HCT116 (cell line): ENCODE measurements at regions not wholly inside any gene's neighbourhood (a gene's known extent, or its start where the extent isn't known, plus 50 kb on each side); places are given as distances from the start of the nearest gene placed in this dataset.

Source experiments
- ATAC-seq: fragments of 200-7000 bp; cut with Tn5 transposase; 2 replicates; pipeline ENCODE4 v1.9.1; 2020; ENCODE audit warnings: mild to moderate bottlenecking, moderate library complexity
- BruUV-seq: library from RNA; stranded (reverse); fragments of 400-500 nt; replicated peaks from 2 replicates; lab custom pipeline; 2021; lab: Mats Ljungman, UMichigan
- CTCF ChIA-PET: fragments of 300-600 bp; sonication (Branson Sonifier 250); formaldehyde crosslinking; loops from one replicate; lab custom pipeline; 2021; ENCODE audit warnings: antibody characterized with exemption; lab: Charles Lee
- POLR2A ChIA-PET: fragments of 300-600, 350-600 bp; sonication (Branson Sonifier 250); formaldehyde crosslinking; loops from one replicate; lab custom pipeline; 2021; ENCODE audit warnings: antibody characterized with exemption; lab: Charles Lee
- RAD21 ChIA-PET, 2 experiments: fragments of 300-600 bp; sonication (Branson Sonifier 250); formaldehyde crosslinking; loops; one replicate each; lab custom pipeline; 2023; ENCODE audit warnings: low total read pairs in 2 of 2; ENCODE audit not compliant: uncharacterized antibody in 2 of 2, unreplicated experiment in 2 of 2, low non-redundant PET in 1 of 2; lab: Charles Lee
- DNase-seq: peaks from one replicate; pipeline ENCODE4 v3.0.0-alpha.2; 2010; ENCODE audit warnings: low read depth, low spot score
- H2AFZ ChIP-seq: fragments of 200-600 bp; shearing (Covaris generic), sonication (generic); 2 replicates; pipeline ENCODE4 v1.6.1; 2017; ENCODE audit warnings: low read depth, mixed run types, mixed read lengths, antibody characterized with exemption, low read length; ENCODE audit not compliant: poor library complexity, severe bottlenecking
- H3K27ac ChIP-seq: 2 replicates; pipeline ENCODE4 v1.5.1; 2012; ENCODE audit warnings: low read depth, low read length
- H3K27me3 ChIP-seq: fragments of 200-600 bp; sonication (generic); 2 replicates; pipeline ENCODE4 v1.6.1; 2016; ENCODE audit warnings: mixed run types, low read length, mixed read lengths; ENCODE audit not compliant: insufficient read depth
- H3K36me3 ChIP-seq, 2 experiments: fragments of 200-500 bp in 1 of 2; fragments of 200-600 bp in 1 of 2; sonication (Bioruptor generic) in 1 of 2; sonication (generic) in 1 of 2; 2 replicates each; pipeline versions ENCODE4 v1.5.1 to v1.6.1; 2014 to 2016; ENCODE audit warnings: low read length in 2 of 2, inconsistent platforms in 1 of 2, mixed read lengths in 1 of 2, mixed run types in 1 of 2; ENCODE audit not compliant: insufficient read depth in 2 of 2, control insufficient read depth in 1 of 2
- H3K4me1 ChIP-seq, 2 experiments: fragments of 200-600 bp in 1 of 2; sonication (generic) in 1 of 2; 2 replicates each; pipeline versions ENCODE4 v1.5.1 to v1.6.1; 2012 to 2017; ENCODE audit warnings: low read length in 2 of 2, inconsistent platforms in 1 of 2, mild to moderate bottlenecking in 1 of 2, mixed read lengths in 1 of 2, mixed run types in 1 of 2, moderate library complexity in 1 of 2; ENCODE audit not compliant: insufficient read depth in 2 of 2, control insufficient read depth in 1 of 2
- H3K4me2 ChIP-seq: fragments of 200-600 bp; sonication (generic); 2 replicates; pipeline ENCODE4 v1.6.1; 2017; ENCODE audit warnings: mixed run types, low read length, mixed read lengths
- H3K4me3 ChIP-seq, 2 experiments: fragments of 200-600 bp in 1 of 2; sonication (generic) in 1 of 2; replicated peaks in 1 of 2; 2 replicates each; pipeline ENCODE4 v1.5.1; 2011 to 2016; ENCODE audit warnings: low read length in 2 of 2, control low read depth in 1 of 2, low read depth in 1 of 2, mild to moderate bottlenecking in 1 of 2, mixed read lengths in 1 of 2, mixed run types in 1 of 2
- H3K79me2 ChIP-seq: fragments of 200-600 bp; sonication (generic); 2 replicates; pipeline ENCODE4 v1.6.1; 2017; ENCODE audit warnings: mild to moderate bottlenecking, mixed run types, low read length, moderate library complexity, mixed read lengths; ENCODE audit not compliant: insufficient read depth
- H3K9ac ChIP-seq: fragments of 200-600 bp; sonication (generic); 2 replicates; pipeline ENCODE4 v1.6.1; 2016; ENCODE audit warnings: low read length, mixed read lengths
- H3K9me2 ChIP-seq: fragments of 200-600 bp; sonication (generic), shearing (Covaris generic); 2 replicates; pipeline ENCODE4 v1.6.1; 2017; ENCODE audit warnings: mixed run types, mild to moderate bottlenecking, moderate library complexity; ENCODE audit not compliant: insufficient read depth
- H3K9me3 ChIP-seq, 2 experiments: fragments of 200-500 bp in 1 of 2; fragments of 200-600 bp in 1 of 2; sonication (Bioruptor generic) in 1 of 2; sonication (generic) in 1 of 2; 2 replicates each; pipeline ENCODE4 v1.6.1; 2014 to 2017; ENCODE audit warnings: low read length in 2 of 2, mixed read lengths in 2 of 2, inconsistent platforms in 1 of 2, low read depth in 1 of 2, mild to moderate bottlenecking in 1 of 2, mixed run types in 1 of 2, moderate library complexity in 1 of 2; ENCODE audit not compliant: control insufficient read depth in 1 of 2, insufficient read depth in 1 of 2
- H4K20me1 ChIP-seq: fragments of 200-600 bp; sonication (generic), shearing (Covaris generic); 2 replicates; pipeline ENCODE4 v1.6.1; 2017; ENCODE audit warnings: mixed run types, mild to moderate bottlenecking, moderate library complexity; ENCODE audit not compliant: insufficient read depth
- CBX3 ChIP-seq: IDR thresholded peaks from 2 replicates; pipeline ENCODE4 v1.6.1; 2012; ENCODE audit warnings: low read depth
- EGR1 ChIP-seq: IDR thresholded peaks from 2 replicates; pipeline ENCODE4 v1.6.1; 2012; ENCODE audit warnings: low read depth
- POLR2A ChIP-seq: IDR thresholded peaks from 2 replicates; pipeline ENCODE4 v1.7.0; 2011; ENCODE audit warnings: borderline replicate concordance; ENCODE audit not compliant: insufficient read depth, insufficient read length; ENCODE audit errors: extremely low read depth
- REST ChIP-seq: IDR thresholded peaks from 2 replicates; pipeline ENCODE4 v1.6.1; 2012; ENCODE audit warnings: low read depth
- SRF ChIP-seq: IDR thresholded peaks from 2 replicates; pipeline ENCODE4 v1.6.1; 2012; ENCODE audit warnings: low read depth
- intact Hi-C: fragments of 100-400 bp; cut with micrococcal nuclease; formaldehyde crosslinking; loops from 2 replicates; pipeline ENCODE4 v1.10.0; 2022
- TF ChIP-seq, protein P1 (sequence below), 3 experiments: fragments of 200-600 bp in 1 of 3; sonication (generic) in 1 of 3; IDR thresholded peaks in 2 of 3; conservative IDR thresholded peaks in 1 of 3; 2 replicates each; pipeline ENCODE4 v1.5.1; 2012 to 2017; ENCODE audit warnings: low read depth in 2 of 3, low read length in 2 of 3, antibody characterized with exemption in 1 of 3, borderline replicate concordance in 1 of 3, control low read depth in 1 of 3, mild to moderate bottlenecking in 1 of 3, mixed read lengths in 1 of 3, mixed run types in 1 of 3, moderate library complexity in 1 of 3; ENCODE audit not compliant: insufficient read depth in 1 of 3
- TF ChIP-seq, protein P2 (sequence below): IDR thresholded peaks from 2 replicates; pipeline ENCODE4 v1.6.1; 2011; ENCODE audit warnings: mild to moderate bottlenecking, low read length, moderate library complexity; ENCODE audit not compliant: insufficient replicate concordance; ENCODE audit errors: extremely low read depth

- ATAC-seq, result no peak
- TF ChIP-seq EGR1, result no peak
- TF ChIP-seq SRF, result no peak
- TF ChIP-seq CBX3, result no peak
- no peak for TF ChIP-seq POLR2A
- TF ChIP-seq, protein P1, sequence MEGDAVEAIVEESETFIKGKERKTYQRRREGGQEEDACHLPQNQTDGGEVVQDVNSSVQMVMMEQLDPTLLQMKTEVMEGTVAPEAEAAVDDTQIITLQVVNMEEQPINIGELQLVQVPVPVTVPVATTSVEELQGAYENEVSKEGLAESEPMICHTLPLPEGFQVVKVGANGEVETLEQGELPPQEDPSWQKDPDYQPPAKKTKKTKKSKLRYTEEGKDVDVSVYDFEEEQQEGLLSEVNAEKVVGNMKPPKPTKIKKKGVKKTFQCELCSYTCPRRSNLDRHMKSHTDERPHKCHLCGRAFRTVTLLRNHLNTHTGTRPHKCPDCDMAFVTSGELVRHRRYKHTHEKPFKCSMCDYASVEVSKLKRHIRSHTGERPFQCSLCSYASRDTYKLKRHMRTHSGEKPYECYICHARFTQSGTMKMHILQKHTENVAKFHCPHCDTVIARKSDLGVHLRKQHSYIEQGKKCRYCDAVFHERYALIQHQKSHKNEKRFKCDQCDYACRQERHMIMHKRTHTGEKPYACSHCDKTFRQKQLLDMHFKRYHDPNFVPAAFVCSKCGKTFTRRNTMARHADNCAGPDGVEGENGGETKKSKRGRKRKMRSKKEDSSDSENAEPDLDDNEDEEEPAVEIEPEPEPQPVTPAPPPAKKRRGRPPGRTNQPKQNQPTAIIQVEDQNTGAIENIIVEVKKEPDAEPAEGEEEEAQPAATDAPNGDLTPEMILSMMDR (IDR thresholded peaks at IDR 0.05 in 2 of 3, conservative IDR thresholded peaks at IDR 0.05 in 1 of 3; ENCODE audit: borderline replicate concordance in 1 of 3, insufficient read depth in 1 of 3, low read depth in 2 of 3, low read length in 2 of 3), result no peak
- no peak for TF ChIP-seq REST
- TF ChIP-seq, protein P2, sequence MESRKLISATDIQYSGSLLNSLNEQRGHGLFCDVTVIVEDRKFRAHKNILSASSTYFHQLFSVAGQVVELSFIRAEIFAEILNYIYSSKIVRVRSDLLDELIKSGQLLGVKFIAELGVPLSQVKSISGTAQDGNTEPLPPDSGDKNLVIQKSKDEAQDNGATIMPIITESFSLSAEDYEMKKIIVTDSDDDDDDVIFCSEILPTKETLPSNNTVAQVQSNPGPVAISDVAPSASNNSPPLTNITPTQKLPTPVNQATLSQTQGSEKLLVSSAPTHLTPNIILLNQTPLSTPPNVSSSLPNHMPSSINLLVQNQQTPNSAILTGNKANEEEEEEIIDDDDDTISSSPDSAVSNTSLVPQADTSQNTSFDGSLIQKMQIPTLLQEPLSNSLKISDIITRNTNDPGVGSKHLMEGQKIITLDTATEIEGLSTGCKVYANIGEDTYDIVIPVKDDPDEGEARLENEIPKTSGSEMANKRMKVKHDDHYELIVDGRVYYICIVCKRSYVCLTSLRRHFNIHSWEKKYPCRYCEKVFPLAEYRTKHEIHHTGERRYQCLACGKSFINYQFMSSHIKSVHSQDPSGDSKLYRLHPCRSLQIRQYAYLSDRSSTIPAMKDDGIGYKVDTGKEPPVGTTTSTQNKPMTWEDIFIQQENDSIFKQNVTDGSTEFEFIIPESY, result no peak
- Histone ChIP-seq H2AFZ (no peak overlapping the region), H3K9me2 (no peaks in the 10 kb centered on the region), H3K4me3 (no peak overlapping the region), H3K79me2 (no peaks in the 10 kb centered on the region), H3K9ac (no peak overlapping the region), H3K4me1 (no peaks in the 10 kb centered on the region), H3K9me3 (no peaks in the 10 kb centered on the region), H3K36me3 (no peaks in the 10 kb centered on the region), H3K4me2 (no peak overlapping the region), H3K27ac (no peak overlapping the region), H4K20me1 (no peaks in the 10 kb centered on the region), H3K27me3 (no peaks in the 10 kb centered on the region)
- DNase-seq, result no peak
- CTCF ChIA-PET, result no interaction called here
- BruUV-seq, result no TSS peak
- POLR2A ChIA-PET, result no interaction called here
- intact Hi-C loops, result no loop called here
- RAD21 ChIA-PET, result no interaction called here
These were observed 371.0 kb downstream of the PRELID2 start for GRCh38 chr5:145464171-145464570.
